PFSK-1 (cell line): ENCODE measurements at regions not wholly inside any gene's neighbourhood (a gene's known extent, or its start where the extent isn't known, plus 50 kb on each side); places are given as distances from the start of the nearest gene placed in this dataset.

Source experiments
- POLR2AphosphoS5 ChIP-seq: IDR thresholded peaks from 2 replicates; pipeline ENCODE4 v1.6.1; 2012; ENCODE audit warnings: low read depth, mild to moderate bottlenecking, control low read depth, low read length, moderate library complexity
- SIN3A ChIP-seq: IDR thresholded peaks from 2 replicates; pipeline ENCODE4 v1.6.1; 2012; ENCODE audit warnings: mild to moderate bottlenecking, low read length, moderate library complexity, borderline replicate concordance; ENCODE audit not compliant: insufficient read depth
- TAF1 ChIP-seq: IDR thresholded peaks from 2 replicates; pipeline ENCODE4 v1.6.1; 2012; ENCODE audit warnings: low read length, control low read depth, borderline replicate concordance; ENCODE audit not compliant: insufficient read depth
- TF ChIP-seq, protein P1 (sequence below), 2 experiments: IDR thresholded peaks; 2 replicates each; pipeline versions ENCODE4 v1.6.1 to v1.8.0; 2011 to 2012; ENCODE audit warnings: low read depth in 2 of 2, low read length in 2 of 2, control low read depth in 1 of 2, inconsistent platforms in 1 of 2, mild to moderate bottlenecking in 1 of 2, moderate library complexity in 1 of 2; ENCODE audit not compliant: insufficient read depth in 1 of 2

DNA sequence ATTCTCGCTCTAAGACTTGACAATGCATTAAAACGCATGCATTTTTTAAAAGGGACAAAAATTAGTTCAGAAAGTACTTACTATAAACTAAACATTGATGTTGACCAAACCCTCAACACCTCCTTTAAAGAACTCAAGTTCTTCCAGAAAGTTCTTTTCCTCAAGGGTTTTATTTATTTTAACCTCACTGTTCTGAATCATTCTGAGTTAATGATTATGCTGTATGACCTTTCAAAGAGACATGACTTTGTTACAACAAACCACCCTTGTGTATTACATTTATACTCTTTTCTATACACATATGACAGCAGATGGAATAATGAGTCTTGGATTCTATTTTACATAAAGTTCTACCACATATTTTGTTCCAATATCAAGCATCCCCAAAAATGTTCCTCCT, 139.8 kb upstream of the CCDC150 start:
- TF ChIP-seq POLR2AphosphoS5, result no peak
- no peak for TF ChIP-seq TAF1
- TF ChIP-seq SIN3A, result no peak
- TF ChIP-seq, protein P1, sequence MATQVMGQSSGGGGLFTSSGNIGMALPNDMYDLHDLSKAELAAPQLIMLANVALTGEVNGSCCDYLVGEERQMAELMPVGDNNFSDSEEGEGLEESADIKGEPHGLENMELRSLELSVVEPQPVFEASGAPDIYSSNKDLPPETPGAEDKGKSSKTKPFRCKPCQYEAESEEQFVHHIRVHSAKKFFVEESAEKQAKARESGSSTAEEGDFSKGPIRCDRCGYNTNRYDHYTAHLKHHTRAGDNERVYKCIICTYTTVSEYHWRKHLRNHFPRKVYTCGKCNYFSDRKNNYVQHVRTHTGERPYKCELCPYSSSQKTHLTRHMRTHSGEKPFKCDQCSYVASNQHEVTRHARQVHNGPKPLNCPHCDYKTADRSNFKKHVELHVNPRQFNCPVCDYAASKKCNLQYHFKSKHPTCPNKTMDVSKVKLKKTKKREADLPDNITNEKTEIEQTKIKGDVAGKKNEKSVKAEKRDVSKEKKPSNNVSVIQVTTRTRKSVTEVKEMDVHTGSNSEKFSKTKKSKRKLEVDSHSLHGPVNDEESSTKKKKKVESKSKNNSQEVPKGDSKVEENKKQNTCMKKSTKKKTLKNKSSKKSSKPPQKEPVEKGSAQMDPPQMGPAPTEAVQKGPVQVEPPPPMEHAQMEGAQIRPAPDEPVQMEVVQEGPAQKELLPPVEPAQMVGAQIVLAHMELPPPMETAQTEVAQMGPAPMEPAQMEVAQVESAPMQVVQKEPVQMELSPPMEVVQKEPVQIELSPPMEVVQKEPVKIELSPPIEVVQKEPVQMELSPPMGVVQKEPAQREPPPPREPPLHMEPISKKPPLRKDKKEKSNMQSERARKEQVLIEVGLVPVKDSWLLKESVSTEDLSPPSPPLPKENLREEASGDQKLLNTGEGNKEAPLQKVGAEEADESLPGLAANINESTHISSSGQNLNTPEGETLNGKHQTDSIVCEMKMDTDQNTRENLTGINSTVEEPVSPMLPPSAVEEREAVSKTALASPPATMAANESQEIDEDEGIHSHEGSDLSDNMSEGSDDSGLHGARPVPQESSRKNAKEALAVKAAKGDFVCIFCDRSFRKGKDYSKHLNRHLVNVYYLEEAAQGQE (IDR thresholded peaks at IDR 0.05; ENCODE audit: insufficient read depth in 1 of 2, low read depth in 2 of 2, low read length in 2 of 2), result no peak
